NCI-H1105 treated with DMSO at 0.1 percent for 48 hours (cell line): ENCODE measurements at regions not wholly inside any gene's neighbourhood (a gene's known extent, or its start where the extent isn't known, plus 50 kb on each side); places are given as distances from the start of the nearest gene placed in this dataset.
"Not testable (repeated sequence)": the region's sequence is repeated elsewhere in the genome, so short reads cannot be mapped to it uniquely, and the experiment has no call there.

Experiments
- DNase-seq: peaks from one replicate; lab custom pipeline; 2025; lab: John Stamatoyannopoulos, UW

DNA sequence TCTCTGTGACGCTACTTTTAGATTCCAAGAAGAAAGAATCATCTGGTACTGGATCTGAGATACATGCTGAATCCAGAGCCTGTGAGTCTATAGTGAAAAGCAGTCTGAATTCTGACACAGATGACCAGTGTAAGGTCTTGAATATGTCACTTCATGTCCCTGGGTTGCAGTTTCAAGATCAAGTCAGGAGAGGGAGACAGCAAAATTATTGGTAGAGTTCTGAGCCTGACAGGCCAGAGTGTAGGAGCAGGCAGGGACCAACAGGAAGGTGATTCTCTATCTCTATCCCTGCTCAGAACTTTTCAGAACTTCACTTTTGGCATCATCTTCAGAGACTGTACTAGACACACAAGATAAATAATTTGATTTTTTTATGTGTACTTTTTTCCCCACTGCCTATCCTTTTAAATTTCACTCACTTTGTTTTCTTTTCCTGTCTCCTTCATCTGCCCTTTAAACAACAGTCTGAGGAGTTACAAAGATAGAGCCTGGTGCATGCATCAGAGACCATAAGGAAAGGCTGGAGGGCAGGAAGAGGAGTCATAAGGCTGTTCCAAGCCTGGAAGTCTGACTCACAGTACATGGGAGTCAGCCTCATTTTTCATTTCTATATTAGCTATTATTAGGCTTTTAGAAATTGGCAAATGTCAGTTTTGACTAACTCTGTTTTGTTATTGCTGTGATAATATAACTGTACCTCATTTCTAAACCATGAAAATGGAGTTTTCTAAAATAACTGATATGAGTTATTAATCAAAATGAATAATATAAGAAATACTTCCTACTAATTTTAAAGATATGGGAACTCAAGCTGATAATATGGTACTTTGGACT lies 120.2 kb upstream of the TMEM229A start:
- DNase-seq: peak; percentile 13

DNA sequence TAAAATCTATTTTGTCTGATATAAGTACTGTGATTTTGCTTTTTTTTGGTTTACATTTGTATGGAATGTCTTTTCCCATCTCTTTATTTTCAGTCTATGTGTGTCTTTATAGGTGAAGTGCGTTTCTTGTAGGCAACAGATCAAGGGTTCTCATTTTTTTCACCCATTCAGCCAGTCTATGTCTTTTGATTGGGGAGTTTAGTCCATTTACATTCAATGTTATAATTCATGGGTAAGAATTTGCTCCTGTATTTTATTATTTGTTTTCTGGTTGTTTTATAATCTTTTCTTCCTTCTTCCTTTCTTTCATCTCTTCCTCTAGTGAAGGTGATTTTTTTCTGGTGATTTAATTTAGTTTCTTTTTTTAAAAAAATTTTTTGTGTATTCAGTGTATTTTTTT lies 104.8 kb upstream of the TMEM229A start:
- no peak for DNase-seq

DNA sequence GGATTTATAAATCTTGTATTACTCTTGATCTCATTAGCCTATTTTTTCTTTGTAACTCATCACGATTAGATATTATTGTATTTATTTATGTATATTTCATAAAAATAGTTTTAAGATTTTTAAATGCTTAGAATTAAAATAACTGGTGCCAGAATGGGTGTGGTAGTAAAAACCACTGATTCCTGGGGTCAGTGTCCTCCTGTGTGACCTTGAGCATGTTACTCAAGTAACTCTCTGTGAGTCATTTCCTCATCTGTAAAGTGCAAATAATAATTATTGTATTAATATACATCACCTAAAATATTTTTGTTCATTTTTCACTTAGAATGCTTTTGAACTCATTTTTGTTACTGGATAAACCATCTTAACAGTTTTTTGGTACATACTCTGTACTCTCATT lies 91.3 kb upstream of the TMEM229A start:
- no peak for DNase-seq

DNA sequence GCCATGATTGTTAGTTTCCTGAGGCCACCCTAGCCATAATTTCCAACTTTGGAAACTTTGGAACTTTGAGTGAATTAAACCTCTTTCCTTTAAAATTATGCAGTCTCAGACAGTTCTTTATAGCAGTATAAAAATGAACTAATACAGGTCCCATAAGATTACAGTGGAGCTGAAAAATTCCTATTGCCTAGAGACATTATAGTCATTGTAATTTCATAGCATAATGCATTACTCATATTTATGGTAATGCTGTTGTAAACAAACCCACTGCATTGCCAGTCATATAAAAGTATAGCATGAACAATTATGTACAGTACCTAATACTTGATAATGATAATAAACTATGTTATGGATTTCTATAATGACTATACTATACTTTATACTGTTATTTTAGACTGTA lies 88.0 kb upstream of the TMEM229A start:
- DNase-seq: no peak

DNA sequence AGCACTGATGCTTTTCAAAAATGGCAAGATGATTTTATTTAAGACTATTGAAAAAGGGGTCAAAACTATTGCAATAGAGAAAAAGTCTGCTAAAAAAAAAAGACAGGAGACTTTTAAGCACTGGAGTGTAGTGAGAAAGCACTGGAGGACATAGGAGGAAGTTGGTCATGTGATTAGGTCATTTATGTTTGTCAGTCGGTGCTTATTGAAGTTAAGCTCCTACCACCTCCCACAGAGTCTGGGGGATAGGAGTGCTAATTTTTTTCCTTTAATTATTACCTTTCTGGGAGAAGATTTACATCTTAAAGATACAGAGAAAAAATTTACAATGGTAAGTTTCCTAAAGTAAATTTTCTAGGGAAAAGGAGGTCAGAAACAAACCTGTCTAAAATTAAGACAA lies 80.2 kb upstream of the TMEM229A start:
- DNase-seq: no peak

DNA sequence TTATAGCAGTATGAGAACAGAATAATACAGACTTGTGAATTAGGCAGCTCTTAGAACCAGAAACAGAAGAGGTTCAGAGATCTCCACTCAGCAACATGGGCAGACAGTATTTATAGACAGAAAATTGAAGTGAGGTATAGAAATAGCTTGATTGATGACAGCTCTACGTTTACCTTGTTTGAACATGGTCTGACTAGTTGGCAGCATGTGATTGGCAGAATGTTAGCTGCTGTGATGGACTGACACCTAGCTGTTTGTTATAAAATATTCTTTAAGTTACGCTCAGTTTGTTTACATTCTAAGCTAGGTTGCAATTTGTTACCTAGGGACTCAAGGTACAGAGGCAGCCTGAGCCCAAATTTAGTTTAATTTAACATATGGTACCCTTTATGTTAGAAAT lies 73.7 kb upstream of the TMEM229A start:
- peak; percentile 6 for DNase-seq

DNA sequence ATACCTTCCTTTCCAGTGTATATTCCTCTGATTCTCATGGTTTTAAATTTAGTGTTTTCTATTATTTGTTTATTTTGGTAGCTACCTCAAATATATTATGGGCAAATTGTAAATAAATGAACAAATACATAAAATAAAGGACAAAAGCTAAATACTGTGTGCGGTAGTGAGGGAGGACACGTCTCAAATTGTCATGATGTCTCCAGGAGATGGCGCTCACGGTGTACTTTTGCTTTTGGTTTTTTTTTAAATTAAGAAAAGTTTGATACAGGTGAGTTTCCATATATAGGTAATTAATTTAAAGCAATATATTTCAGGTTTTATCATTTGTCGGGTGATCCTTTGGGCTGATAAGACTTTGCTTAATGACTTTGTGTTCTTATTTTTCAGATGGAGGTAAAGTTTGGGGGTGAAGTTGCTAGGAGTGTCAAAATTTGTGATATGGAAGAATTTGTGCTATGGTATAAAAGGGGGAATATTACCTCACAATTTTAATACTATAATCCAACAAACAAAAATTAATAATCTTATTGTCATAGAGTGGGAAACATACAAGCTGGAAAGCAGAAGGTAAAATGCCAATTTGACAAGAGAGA lies 68.4 kb upstream of the TMEM229A start:
- DNase-seq: peak; percentile 15

DNA sequence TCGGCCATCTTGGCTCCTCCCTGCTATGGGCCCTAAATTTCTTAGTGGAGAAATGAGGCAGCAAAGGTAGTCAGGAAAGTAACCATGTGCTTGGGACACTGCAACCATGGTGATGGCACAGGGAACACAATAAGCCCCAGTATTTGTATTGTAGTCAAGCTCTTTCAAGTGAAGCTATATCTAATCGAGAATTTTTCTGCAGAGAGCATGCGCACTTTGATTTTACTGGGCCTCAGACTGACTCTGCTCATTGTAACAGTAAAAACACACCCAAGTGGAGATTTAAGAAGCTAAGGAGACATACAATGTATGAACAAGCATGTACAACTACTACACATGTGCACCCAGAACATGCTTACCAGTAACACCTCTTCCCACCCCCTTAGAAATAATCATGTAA lies 67.3 kb upstream of the TMEM229A start:
- DNase-seq: no peak

DNA sequence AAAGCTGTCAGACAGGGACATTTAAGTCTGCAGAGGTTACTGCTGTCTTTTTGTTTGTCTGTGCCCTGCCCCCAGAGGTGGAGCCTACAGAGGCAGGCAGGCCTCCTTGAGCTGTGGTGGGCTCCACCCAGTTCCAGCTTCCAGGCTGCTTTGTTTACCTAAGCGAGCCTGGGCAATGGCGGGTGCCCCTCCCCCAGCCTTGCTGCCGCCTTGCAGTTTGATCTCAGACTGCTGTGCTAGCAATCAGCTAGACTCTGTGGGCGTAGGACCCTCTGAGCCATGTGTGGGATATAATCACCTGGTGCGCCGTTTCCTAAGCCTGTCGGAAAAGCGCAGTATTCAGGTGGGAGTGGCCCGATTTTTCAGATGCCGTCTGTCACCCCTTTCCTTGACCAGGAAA lies 66.7 kb upstream of the TMEM229A start:
- not testable (repeated sequence) for DNase-seq

DNA sequence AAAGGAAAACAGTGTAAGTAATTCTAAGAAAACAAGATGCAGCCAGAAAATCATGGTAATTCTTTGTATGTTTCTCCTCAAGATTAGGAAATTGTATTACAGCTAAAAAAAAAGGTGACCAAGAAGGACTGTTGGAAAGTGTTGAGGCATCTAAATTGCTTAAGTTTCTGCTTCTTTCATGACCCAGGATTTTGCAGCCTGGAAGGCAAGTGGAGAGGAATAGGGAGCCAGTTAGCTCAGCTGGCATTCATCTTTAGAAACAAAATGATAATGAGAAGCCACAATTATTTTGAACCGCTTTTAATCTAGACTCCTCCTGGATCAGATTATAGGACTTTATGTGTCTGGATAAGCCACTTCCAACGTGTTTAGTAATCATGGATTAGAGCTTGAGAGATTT lies 56.8 kb upstream of the TMEM229A start:
- no peak for DNase-seq

DNA sequence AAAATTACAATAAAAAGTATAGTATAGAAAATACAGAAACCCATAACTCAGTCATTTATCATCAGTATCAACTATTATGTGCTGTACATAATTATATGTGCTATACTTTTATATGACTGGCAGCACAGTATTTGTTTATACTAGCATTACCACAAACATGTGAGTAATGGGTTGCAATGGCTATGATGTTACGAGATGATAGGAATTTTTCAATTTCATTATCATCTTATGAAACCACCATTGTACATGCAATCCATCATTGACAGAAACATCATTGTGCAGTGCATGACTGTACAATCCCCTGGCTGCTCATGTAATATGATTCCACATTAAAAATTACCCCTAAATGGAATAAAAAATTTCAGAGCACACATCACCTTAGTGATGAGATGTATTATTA lies 55.7 kb upstream of the TMEM229A start:
- no peak for DNase-seq

DNA sequence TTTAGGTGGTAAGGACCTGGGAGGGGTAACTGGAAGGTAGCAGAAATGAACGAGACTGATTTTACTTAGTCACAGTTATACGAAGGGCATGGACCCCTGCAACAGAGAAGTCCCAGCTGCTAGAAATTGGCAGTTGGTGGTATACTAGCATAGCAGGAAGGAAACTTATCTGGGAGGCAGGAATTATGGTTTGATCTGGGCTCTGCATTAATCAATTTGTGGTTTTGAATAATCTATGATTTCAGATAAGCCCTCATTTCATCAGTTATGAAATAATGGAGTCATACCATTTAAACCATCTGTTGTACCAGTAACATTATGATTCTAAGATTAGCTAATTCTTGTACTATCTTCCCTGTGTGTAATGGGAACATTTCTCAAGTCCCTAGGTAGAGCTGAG lies 54.0 kb upstream of the TMEM229A start:
- no peak for DNase-seq

DNA sequence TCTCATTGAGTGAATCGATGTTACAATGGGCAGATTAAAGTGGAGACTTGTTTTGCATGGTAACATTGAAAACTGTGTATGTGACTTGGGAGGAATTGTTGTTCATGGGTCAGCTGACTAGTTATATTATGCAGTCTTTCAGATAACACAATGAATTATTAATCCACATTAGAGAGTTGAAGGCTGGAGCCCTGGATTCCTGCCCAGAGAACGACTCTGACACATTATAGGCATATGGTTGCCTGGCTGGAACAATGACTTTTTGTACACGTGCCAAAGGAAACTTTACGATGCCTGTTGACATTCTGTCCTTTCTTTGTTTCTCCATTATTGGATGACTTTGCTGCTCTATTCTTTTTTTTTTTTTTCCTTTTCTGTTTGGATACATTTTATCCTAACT lies 52.3 kb upstream of the TMEM229A start:
- DNase-seq: peak; percentile 94

DNA sequence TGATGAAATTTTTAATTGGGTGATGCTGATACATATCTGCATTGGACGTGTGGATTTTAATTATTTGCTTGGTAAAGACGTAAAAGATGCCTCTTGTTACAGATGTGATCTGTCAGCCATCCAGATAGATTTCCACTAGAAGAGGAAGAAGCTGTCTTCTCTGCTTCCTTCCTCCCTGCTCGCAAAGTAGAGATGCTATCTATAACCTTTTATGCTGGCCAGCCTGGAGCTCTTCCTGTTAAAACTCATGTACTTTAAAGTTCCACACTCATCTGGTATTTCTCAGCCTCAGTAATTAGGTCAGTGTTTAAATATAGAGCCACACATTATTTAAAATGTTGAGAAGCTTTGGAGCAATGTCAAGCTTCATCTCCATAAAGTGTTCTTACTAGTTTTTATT lies 51.2 kb upstream of the TMEM229A start:
- no peak for DNase-seq
